ENCODE measurements at regions not wholly inside any gene's neighbourhood (a gene's known extent, or its start where the extent isn't known, plus 50 kb on each side); places are given as distances from the start of the nearest gene placed in this dataset.
"Not testable (repeated sequence)": the region's sequence is repeated elsewhere in the genome, so short reads cannot be mapped to it uniquely, and the experiment has no call there.

GRCh38 chr2:188033240-188033639 lies 258.4 kb upstream of the GULP1 start:
- H3K4me1 ChIP-seq (ENCODE audit: control insufficient read depth, insufficient read depth, low read length); H3K36me3 ChIP-seq (ENCODE audit: control insufficient read depth, insufficient read depth, low read length); DNase-seq (ENCODE audit: low read depth in 4 of 6, low spot score in 6 of 6); H3K4me3 ChIP-seq (ENCODE audit: low read depth, low read length); H3K27me3 ChIP-seq (ENCODE audit: control insufficient read depth, insufficient read depth, low read length); H3K9me3 ChIP-seq (ENCODE audit: control insufficient read depth, insufficient read depth, low read length); H3K27ac ChIP-seq (ENCODE audit: low read depth, low read length): not testable (repeated sequence)
- 80% methylated on average over 1 of the region's 1 CpG for WGBS (ENCODE audit: insufficient coverage)

GRCh38 chr2:188034102-188034501 lies 257.6 kb upstream of the GULP1 start:
- H3K4me3 ChIP-seq (ENCODE audit: low read depth, low read length); DNase-seq (ENCODE audit: low read depth in 4 of 6, low spot score in 6 of 6); H3K27me3 ChIP-seq (ENCODE audit: control insufficient read depth, insufficient read depth, low read length); H3K27ac ChIP-seq (ENCODE audit: low read depth, low read length); H3K36me3 ChIP-seq (ENCODE audit: control insufficient read depth, insufficient read depth, low read length); H3K9me3 ChIP-seq (ENCODE audit: control insufficient read depth, insufficient read depth, low read length); H3K4me1 ChIP-seq (ENCODE audit: control insufficient read depth, insufficient read depth, low read length): not testable (repeated sequence)
- WGBS (ENCODE audit: insufficient coverage): 91% methylated on average over 10 of the region's 10 CpGs

- H3K9me3 ChIP-seq (ENCODE audit: control insufficient read depth, insufficient read depth, low read length); H3K36me3 ChIP-seq (ENCODE audit: control insufficient read depth, insufficient read depth, low read length); H3K4me1 ChIP-seq (ENCODE audit: control insufficient read depth, insufficient read depth, low read length); H3K27ac ChIP-seq (ENCODE audit: low read depth, low read length); DNase-seq (ENCODE audit: low read depth in 4 of 6, low spot score in 6 of 6); H3K4me3 ChIP-seq (ENCODE audit: low read depth, low read length); H3K27me3 ChIP-seq (ENCODE audit: control insufficient read depth, insufficient read depth, low read length): not testable (repeated sequence)
- WGBS (ENCODE audit: insufficient coverage): 95% methylated on average over 9 of the region's 9 CpGs
Observed at GRCh38 chr2:188035377-188035776, 256.3 kb upstream of the GULP1 start.

- WGBS (ENCODE audit: insufficient coverage): 97% methylated on average over 5 of the region's 5 CpGs
- DNase-seq (ENCODE audit: low read depth in 4 of 6, low spot score in 6 of 6); H3K27ac ChIP-seq (ENCODE audit: low read depth, low read length); H3K4me1 ChIP-seq (ENCODE audit: control insufficient read depth, insufficient read depth, low read length); H3K36me3 ChIP-seq (ENCODE audit: control insufficient read depth, insufficient read depth, low read length); H3K9me3 ChIP-seq (ENCODE audit: control insufficient read depth, insufficient read depth, low read length); H3K4me3 ChIP-seq (ENCODE audit: low read depth, low read length); H3K27me3 ChIP-seq (ENCODE audit: control insufficient read depth, insufficient read depth, low read length): not testable (repeated sequence)
Observed at GRCh38 chr2:188036786-188037185, 254.9 kb upstream of the GULP1 start.

- no peaks in the 10 kb centered on the region for H3K9me3 ChIP-seq (ENCODE audit: control insufficient read depth, insufficient read depth, low read length)
- H3K4me1 ChIP-seq (ENCODE audit: control insufficient read depth, insufficient read depth, low read length): no peaks in the 10 kb centered on the region
- DNase-seq (ENCODE audit: low read depth in 4 of 6, low spot score in 6 of 6): no peak
Observed at GRCh38 chr2:188039307-188039706, 252.4 kb upstream of the GULP1 start.

GRCh38 chr2:188042412-188042811 lies 249.3 kb upstream of the GULP1 start:
- H3K27ac ChIP-seq (ENCODE audit: low read depth, low read length): no peak overlapping the region
- H3K4me1 ChIP-seq (ENCODE audit: control insufficient read depth, insufficient read depth, low read length): no peaks in the 10 kb centered on the region
- H3K27me3 ChIP-seq (ENCODE audit: control insufficient read depth, insufficient read depth, low read length): no peaks in the 10 kb centered on the region
- H3K36me3 ChIP-seq (ENCODE audit: control insufficient read depth, insufficient read depth, low read length): no peaks in the 10 kb centered on the region
- no peaks in the 10 kb centered on the region for H3K9me3 ChIP-seq (ENCODE audit: control insufficient read depth, insufficient read depth, low read length)
- DNase-seq (ENCODE audit: low read depth in 4 of 6, low spot score in 6 of 6): no peak
- H3K4me3 ChIP-seq (ENCODE audit: low read depth, low read length): no peak overlapping the region

More at GRCh38 chr2:188039307-188039706, 252.4 kb upstream of the GULP1 start:
- H3K27ac ChIP-seq (ENCODE audit: low read depth, low read length): no peak overlapping the region
- H3K4me3 ChIP-seq (ENCODE audit: low read depth, low read length): no peak overlapping the region
- no peaks in the 10 kb centered on the region for H3K27me3 ChIP-seq (ENCODE audit: control insufficient read depth, insufficient read depth, low read length)
- H3K36me3 ChIP-seq (ENCODE audit: control insufficient read depth, insufficient read depth, low read length): no peaks in the 10 kb centered on the region

GRCh38 chr2:188045016-188045415 lies 246.7 kb upstream of the GULP1 start:
- H3K27ac ChIP-seq (ENCODE audit: low read depth, low read length): no peak overlapping the region
- H3K4me3 ChIP-seq (ENCODE audit: low read depth, low read length): no peak overlapping the region
- H3K36me3 ChIP-seq (ENCODE audit: control insufficient read depth, insufficient read depth, low read length): no peaks in the 10 kb centered on the region
- no peaks in the 10 kb centered on the region for H3K27me3 ChIP-seq (ENCODE audit: control insufficient read depth, insufficient read depth, low read length)
- no peaks in the 10 kb centered on the region for H3K4me1 ChIP-seq (ENCODE audit: control insufficient read depth, insufficient read depth, low read length)
- no peaks in the 10 kb centered on the region for H3K9me3 ChIP-seq (ENCODE audit: control insufficient read depth, insufficient read depth, low read length)
- no peak for DNase-seq (ENCODE audit: low read depth in 4 of 6, low spot score in 6 of 6)

- Histone ChIP-seq H3K27ac (ENCODE audit: low read depth, low read length) (no peak overlapping the region), H3K36me3 (ENCODE audit: control insufficient read depth, insufficient read depth, low read length) (no peaks in the 10 kb centered on the region), H3K4me1 (ENCODE audit: control insufficient read depth, insufficient read depth, low read length) (no peaks in the 10 kb centered on the region), H3K27me3 (ENCODE audit: control insufficient read depth, insufficient read depth, low read length) (no peaks in the 10 kb centered on the region), H3K4me3 (ENCODE audit: low read depth, low read length) (no peak overlapping the region), H3K9me3 (ENCODE audit: control insufficient read depth, insufficient read depth, low read length) (no peaks in the 10 kb centered on the region)
- DNase-seq (ENCODE audit: low read depth in 4 of 6, low spot score in 6 of 6): no peak
- 100% methylated on average over 1 of the region's 3 CpGs for WGBS (ENCODE audit: insufficient coverage)
Observed at GRCh38 chr2:188046437-188046836, 245.2 kb upstream of the GULP1 start.

GRCh38 chr2:188047735-188048134 lies 243.9 kb upstream of the GULP1 start:
- DNase-seq (ENCODE audit: low read depth in 4 of 6, low spot score in 6 of 6): no peak
- no CpG with 5 or more reads among the region's 2 CpGs for WGBS (ENCODE audit: insufficient coverage)
- no peaks in the 10 kb centered on the region for H3K4me1 ChIP-seq (ENCODE audit: control insufficient read depth, insufficient read depth, low read length)

GRCh38 chr2:188050726-188051125 lies 240.9 kb upstream of the GULP1 start:
- H3K4me3 ChIP-seq (ENCODE audit: low read depth, low read length): no peak overlapping the region
- WGBS (ENCODE audit: insufficient coverage): no CpG with 5 or more reads among the region's 2 CpGs
- no peak for DNase-seq (ENCODE audit: low read depth in 4 of 6, low spot score in 6 of 6)
- H3K9me3 ChIP-seq (ENCODE audit: control insufficient read depth, insufficient read depth, low read length): no peaks in the 10 kb centered on the region
- H3K4me1 ChIP-seq (ENCODE audit: control insufficient read depth, insufficient read depth, low read length): no peaks in the 10 kb centered on the region
- H3K36me3 ChIP-seq (ENCODE audit: control insufficient read depth, insufficient read depth, low read length): no peaks in the 10 kb centered on the region
- no peak overlapping the region for H3K27ac ChIP-seq (ENCODE audit: low read depth, low read length)
- H3K27me3 ChIP-seq (ENCODE audit: control insufficient read depth, insufficient read depth, low read length): no peaks in the 10 kb centered on the region

More at GRCh38 chr2:188047735-188048134, 243.9 kb upstream of the GULP1 start:
- H3K36me3 ChIP-seq (ENCODE audit: control insufficient read depth, insufficient read depth, low read length): no peaks in the 10 kb centered on the region
- H3K4me3 ChIP-seq (ENCODE audit: low read depth, low read length): no peak overlapping the region
- no peaks in the 10 kb centered on the region for H3K27me3 ChIP-seq (ENCODE audit: control insufficient read depth, insufficient read depth, low read length)
- H3K27ac ChIP-seq (ENCODE audit: low read depth, low read length): no peak overlapping the region
- H3K9me3 ChIP-seq (ENCODE audit: control insufficient read depth, insufficient read depth, low read length): no peaks in the 10 kb centered on the region

GRCh38 chr2:188051706-188052105 lies 240.0 kb upstream of the GULP1 start:
- H3K9me3 ChIP-seq (ENCODE audit: control insufficient read depth, insufficient read depth, low read length): no peaks in the 10 kb centered on the region
- no peak for DNase-seq (ENCODE audit: low read depth in 4 of 6, low spot score in 6 of 6)
- H3K27ac ChIP-seq (ENCODE audit: low read depth, low read length): no peak overlapping the region
- no peaks in the 10 kb centered on the region for H3K27me3 ChIP-seq (ENCODE audit: control insufficient read depth, insufficient read depth, low read length)
- no peaks in the 10 kb centered on the region for H3K4me1 ChIP-seq (ENCODE audit: control insufficient read depth, insufficient read depth, low read length)
- no peak overlapping the region for H3K4me3 ChIP-seq (ENCODE audit: low read depth, low read length)
- no CpG with 5 or more reads among the region's 1 CpG for WGBS (ENCODE audit: insufficient coverage)
- no peaks in the 10 kb centered on the region for H3K36me3 ChIP-seq (ENCODE audit: control insufficient read depth, insufficient read depth, low read length)

Data from spinal cord (tissue), 9 donors.